HEK293 (cell line): ENCODE measurements at regions not wholly inside any gene's neighbourhood (a gene's known extent, or its start where the extent isn't known, plus 50 kb on each side); places are given as distances from the start of the nearest gene placed in this dataset.
"Not testable (repeated sequence)": the region's sequence is repeated elsewhere in the genome, so short reads cannot be mapped to it uniquely, and the experiment has no call there.

Source experiments
- CTCF ChIA-PET: fragments of 350-600 bp; formaldehyde crosslinking; extraction: SDS; loops from one replicate; lab custom pipeline; 2021; ENCODE audit warnings: antibody characterized with exemption; lab: Yijun Ruan, JAX
- POLR2A ChIA-PET: fragments of 300-600 bp; formaldehyde crosslinking; extraction: SDS; loops from one replicate; lab custom pipeline; 2020; ENCODE audit warnings: antibody characterized with exemption, inconsistent platforms; lab: Yijun Ruan, JAX
- H3K27ac ChIP-seq: fragments of 200-500 bp; sonication (Bioruptor generic); 2 replicates; pipeline ENCODE4 v1.5.1; 2014; ENCODE audit warnings: low read depth, low read length, control low read depth, inconsistent platforms; ENCODE audit errors: extremely low read depth
- H3K36me3 ChIP-seq, 2 experiments: fragments of 200-500 bp in 1 of 2; sonication (Bioruptor generic) in 1 of 2; 1 replicate in 1 of 2; 2 replicates in 1 of 2; pipeline ENCODE4 v1.5.1; 2014 to 2017; ENCODE audit warnings: inconsistent platforms in 2 of 2, low read length in 2 of 2; ENCODE audit not compliant: control insufficient read depth in 2 of 2, insufficient read depth in 1 of 2
- H3K4me1 ChIP-seq: fragments of 200-500 bp; sonication (Bioruptor generic); 2 replicates; pipeline ENCODE4 v1.5.1; 2014; ENCODE audit warnings: mild to moderate bottlenecking, low read length, inconsistent platforms; ENCODE audit not compliant: control insufficient read depth, insufficient read depth
- H3K4me3 ChIP-seq: 2 replicates; pipeline ENCODE4 v1.5.1; 2011; ENCODE audit warnings: low read depth, mild to moderate bottlenecking, control low read depth, low read length, moderate library complexity
- H3K9me3 ChIP-seq: fragments of 200-500 bp; sonication (Bioruptor generic); 2 replicates; pipeline ENCODE4 v1.5.1; 2014; ENCODE audit warnings: low read depth, low read length, inconsistent platforms; ENCODE audit not compliant: control insufficient read depth, insufficient read depth
- HIC1 ChIP-seq: fragments of 450-650 bp; formaldehyde crosslinking; IDR thresholded peaks from 2 replicates; pipeline ENCODE4 v1.5.1; 2016; ENCODE audit warnings: missing biosample characterization, missing genetic modification characterization
- PATZ1 ChIP-seq: fragments of 450-650 bp; formaldehyde crosslinking; IDR thresholded peaks from 2 replicates; pipeline ENCODE4 v1.5.1; 2016; ENCODE audit warnings: missing biosample characterization, missing genetic modification characterization
- PBX3 ChIP-seq: sonication (generic); formaldehyde crosslinking; IDR thresholded peaks from 2 replicates; pipeline ENCODE4 v1.8.1; 2022; ENCODE audit warnings: mild to moderate bottlenecking, moderate library complexity, missing genetic modification reagents
- ZBTB11 ChIP-seq: fragments of 450-650 bp; formaldehyde crosslinking; conservative IDR thresholded peaks from 2 replicates; pipeline ENCODE4 v1.5.1; 2016; ENCODE audit warnings: low read depth, missing biosample characterization, missing genetic modification characterization
- ZIC2 ChIP-seq: fragments of 450-650 bp; formaldehyde crosslinking; IDR thresholded peaks from 2 replicates; pipeline ENCODE4 v1.5.1; 2016; ENCODE audit warnings: missing biosample characterization, missing genetic modification characterization
- ZNF155 ChIP-seq: fragments of 450-650 bp; formaldehyde crosslinking; IDR thresholded peaks from 2 replicates; pipeline ENCODE4 v1.5.1; 2016; ENCODE audit warnings: missing biosample characterization, missing genetic modification characterization
- ZNF19 ChIP-seq: fragments of 450-650 bp; formaldehyde crosslinking; IDR thresholded peaks from 2 replicates; pipeline ENCODE4; 2016; ENCODE audit warnings: missing biosample characterization, missing genetic modification characterization, low read depth
- ZNF211 ChIP-seq: fragments of 450-650 bp; formaldehyde crosslinking; IDR thresholded peaks from 2 replicates; pipeline ENCODE4 v1.5.1; 2016; ENCODE audit warnings: low read depth, missing biosample characterization, missing genetic modification characterization
- ZNF23 ChIP-seq: fragments of 450-650 bp; formaldehyde crosslinking; IDR thresholded peaks from 2 replicates; pipeline ENCODE4 v1.5.1; 2016; ENCODE audit warnings: missing biosample characterization, missing genetic modification characterization, borderline replicate concordance
- ZNF266 ChIP-seq: fragments of 450-650 bp; formaldehyde crosslinking; IDR thresholded peaks from 2 replicates; pipeline ENCODE4 v1.5.1; 2016; ENCODE audit warnings: missing biosample characterization, missing genetic modification characterization, low read depth
- ZNF280C ChIP-seq: fragments of 450-650 bp; formaldehyde crosslinking; IDR thresholded peaks from 2 replicates; pipeline ENCODE4 v1.5.1; 2016; ENCODE audit warnings: missing biosample characterization, missing genetic modification characterization
- ZNF324 ChIP-seq: fragments of 450-650 bp; formaldehyde crosslinking; IDR thresholded peaks from 2 replicates; pipeline ENCODE4 v1.5.1; 2016; ENCODE audit warnings: missing biosample characterization, missing genetic modification characterization
- ZNF350 ChIP-seq: fragments of 450-650 bp; formaldehyde crosslinking; IDR thresholded peaks from 2 replicates; pipeline ENCODE4 v1.5.0; 2017; ENCODE audit warnings: missing biosample characterization, mild to moderate bottlenecking, missing genetic modification characterization
- ZNF366 ChIP-seq: fragments of 450-650 bp; formaldehyde crosslinking; conservative IDR thresholded peaks from 2 replicates; pipeline ENCODE4 v1.5.1; 2016; ENCODE audit warnings: missing biosample characterization, missing genetic modification characterization
- ZNF37A ChIP-seq: fragments of 450-650 bp; IDR thresholded peaks from 2 replicates; pipeline ENCODE4 v1.5.1; 2018; ENCODE audit warnings: missing biosample characterization, missing genetic modification characterization
- ZNF501 ChIP-seq: fragments of 450-650 bp; formaldehyde crosslinking; IDR thresholded peaks from 2 replicates; pipeline ENCODE4 v1.5.1; 2016; ENCODE audit warnings: missing biosample characterization, missing genetic modification characterization
- ZNF623 ChIP-seq: fragments of 450-650 bp; formaldehyde crosslinking; IDR thresholded peaks from 2 replicates; pipeline ENCODE4 v1.5.1; 2016; ENCODE audit warnings: missing biosample characterization, missing genetic modification characterization
- ZNF624 ChIP-seq: fragments of 450-650 bp; formaldehyde crosslinking; IDR thresholded peaks from 2 replicates; pipeline ENCODE4 v1.5.1; 2017; ENCODE audit warnings: missing biosample characterization, missing genetic modification characterization
- TF ChIP-seq, protein P1 (sequence below): fragments of 450-650 bp; formaldehyde crosslinking; IDR thresholded peaks from 2 replicates; pipeline ENCODE4 v1.5.1; 2016; ENCODE audit warnings: missing biosample characterization, missing genetic modification characterization, low read depth
- TF ChIP-seq, protein P2 (sequence below): fragments of 450-650 bp; formaldehyde crosslinking; IDR thresholded peaks from 2 replicates; pipeline ENCODE4; 2016; ENCODE audit warnings: missing biosample characterization, missing genetic modification characterization

DNA sequence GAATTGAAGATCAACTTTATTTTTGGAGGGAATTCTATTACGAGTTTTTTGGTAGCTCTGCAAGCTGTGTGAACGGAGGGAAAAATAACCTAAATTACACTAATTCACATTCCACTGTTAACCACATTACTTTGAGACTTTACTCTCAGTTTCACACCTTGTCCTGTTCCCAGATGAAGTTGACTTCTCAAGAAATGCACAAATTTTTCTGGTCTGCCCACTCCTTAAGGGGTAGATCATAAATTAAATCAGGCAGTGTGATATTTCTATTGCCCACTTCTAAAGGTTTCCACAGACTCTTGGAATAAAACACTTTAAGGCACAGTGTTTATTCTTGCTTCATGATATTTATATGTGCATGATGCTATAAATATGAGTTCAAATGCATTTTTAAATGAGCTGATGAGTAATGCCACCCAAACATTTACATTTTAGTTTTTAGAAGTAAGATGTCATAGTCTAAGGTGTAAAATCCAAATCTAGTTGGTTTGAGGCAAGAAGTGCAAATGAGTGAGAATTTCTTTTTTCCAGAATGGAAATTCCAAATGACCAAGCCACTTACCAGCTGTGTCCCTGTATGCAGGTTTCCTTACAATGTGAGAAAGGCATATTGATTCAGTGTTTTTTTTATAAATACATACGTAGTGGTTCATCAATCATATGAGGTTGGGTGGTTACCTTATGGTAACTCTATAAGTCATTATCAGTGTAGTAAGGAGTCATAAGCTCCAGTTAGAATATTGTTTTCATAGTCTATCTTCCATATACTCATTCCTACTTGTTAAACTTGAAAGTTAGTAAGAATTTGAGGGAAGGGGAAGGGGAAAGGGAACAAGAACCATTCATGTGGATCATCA lies 437.7 kb upstream of the MEF2C start:
- no peak overlapping the region for H3K27ac ChIP-seq
- no peaks in the 10 kb centered on the region for H3K36me3 ChIP-seq
- POLR2A ChIA-PET: no interaction called here
- no peak overlapping the region for H3K4me3 ChIP-seq
- no peaks in the 10 kb centered on the region for H3K4me1 ChIP-seq
- H3K9me3 ChIP-seq: no peaks in the 10 kb centered on the region
- CTCF ChIA-PET: no interaction called here
- TF ChIP-seq ZNF211 (tag by site-specific recombination) (no peak), ZNF324 (tag by site-specific recombination) (no peak), ZNF19 (tag by site-specific recombination) (no peak), ZNF155 (tag by site-specific recombination) (no peak), HIC1 (tag by site-specific recombination) (no peak), ZNF366 (no peak), ZNF623 (tag by site-specific recombination) (no peak), ZBTB11 (tag by site-specific recombination) (no peak), PBX3 (no peak), ZNF266 (tag by site-specific recombination) (no peak), ZNF624 (tag by site-specific recombination) (no peak), ZNF350 (tag by site-specific recombination) (no peak), ZIC2 (tag by site-specific recombination) (no peak), ZNF501 (tag by site-specific recombination) (no peak), PATZ1 (tag by site-specific recombination) (no peak), ZNF280C (no peak), ZNF37A (no peak), ZNF23 (tag by site-specific recombination) (no peak)
- TF ChIP-seq, protein P1, sequence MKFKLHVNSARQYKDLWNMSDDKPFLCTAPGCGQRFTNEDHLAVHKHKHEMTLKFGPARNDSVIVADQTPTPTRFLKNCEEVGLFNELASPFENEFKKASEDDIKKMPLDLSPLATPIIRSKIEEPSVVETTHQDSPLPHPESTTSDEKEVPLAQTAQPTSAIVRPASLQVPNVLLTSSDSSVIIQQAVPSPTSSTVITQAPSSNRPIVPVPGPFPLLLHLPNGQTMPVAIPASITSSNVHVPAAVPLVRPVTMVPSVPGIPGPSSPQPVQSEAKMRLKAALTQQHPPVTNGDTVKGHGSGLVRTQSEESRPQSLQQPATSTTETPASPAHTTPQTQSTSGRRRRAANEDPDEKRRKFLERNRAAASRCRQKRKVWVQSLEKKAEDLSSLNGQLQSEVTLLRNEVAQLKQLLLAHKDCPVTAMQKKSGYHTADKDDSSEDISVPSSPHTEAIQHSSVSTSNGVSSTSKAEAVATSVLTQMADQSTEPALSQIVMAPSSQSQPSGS (tag by site-specific recombination): no peak
- TF ChIP-seq, protein P2, sequence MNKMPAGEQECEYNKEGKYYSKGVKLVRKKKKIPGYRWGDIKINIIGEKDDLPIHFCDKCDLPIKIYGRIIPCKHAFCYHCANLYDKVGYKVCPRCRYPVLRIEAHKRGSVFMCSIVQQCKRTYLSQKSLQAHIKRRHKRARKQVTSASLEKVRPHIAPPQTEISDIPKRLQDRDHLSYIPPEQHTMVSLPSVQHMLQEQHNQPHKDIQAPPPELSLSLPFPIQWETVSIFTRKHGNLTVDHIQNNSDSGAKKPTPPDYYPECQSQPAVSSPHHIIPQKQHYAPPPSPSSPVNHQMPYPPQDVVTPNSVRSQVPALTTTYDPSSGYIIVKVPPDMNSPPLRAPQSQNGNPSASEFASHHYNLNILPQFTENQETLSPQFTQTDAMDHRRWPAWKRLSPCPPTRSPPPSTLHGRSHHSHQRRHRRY (tag by site-specific recombination): no peak
- TF ChIP-seq, all 188 proteins: peak for 0

GRCh38 chr5:89317838-89318237 lies 434.9 kb upstream of the MEF2C start:
- CTCF ChIA-PET: interaction anchor here (0.6 kb wide), 1 partner anchor 238 kb away, joined by 4 read pairs; no protein-coding TSS in a partner anchor
- H3K4me1 ChIP-seq, POLR2A ChIA-PET, H3K4me3 ChIP-seq, H3K9me3 ChIP-seq, H3K27ac ChIP-seq, H3K36me3 ChIP-seq: not testable (repeated sequence)
